Mucosa of stomach (tissue), 1 donor: ENCODE measurements at regions not wholly inside any gene's neighbourhood (a gene's known extent, or its start where the extent isn't known, plus 50 kb on each side); places are given as distances from the start of the nearest gene placed in this dataset.
"Not testable (repeated sequence)": the region's sequence is repeated elsewhere in the genome, so short reads cannot be mapped to it uniquely, and the experiment has no call there.

Experiments
- H3K27me3 ChIP-seq: one replicate; pipeline ENCODE4 v1.7.0; 2013; ENCODE audit warnings: mild to moderate bottlenecking, low read length; ENCODE audit not compliant: control insufficient read depth, insufficient read depth
- H3K36me3 ChIP-seq: one replicate; pipeline ENCODE4 v1.7.0; 2013; ENCODE audit warnings: low read length; ENCODE audit not compliant: control insufficient read depth, insufficient read depth
- H3K4me1 ChIP-seq: one replicate; pipeline ENCODE4 v1.7.0; 2013; ENCODE audit warnings: mild to moderate bottlenecking, low read length; ENCODE audit not compliant: control insufficient read depth, insufficient read depth
- H3K4me3 ChIP-seq: one replicate; pipeline ENCODE4 v1.7.0; 2013; ENCODE audit warnings: low read length
- H3K9ac ChIP-seq: one replicate; pipeline ENCODE4 v1.7.0; 2013; ENCODE audit warnings: mild to moderate bottlenecking, low read length, moderate library complexity
- H3K9me3 ChIP-seq: one replicate; pipeline ENCODE4 v1.7.0; 2013; ENCODE audit warnings: mild to moderate bottlenecking, low read length, moderate library complexity; ENCODE audit not compliant: control insufficient read depth
- donor health status: Pancreatic carcinoma.

DNA sequence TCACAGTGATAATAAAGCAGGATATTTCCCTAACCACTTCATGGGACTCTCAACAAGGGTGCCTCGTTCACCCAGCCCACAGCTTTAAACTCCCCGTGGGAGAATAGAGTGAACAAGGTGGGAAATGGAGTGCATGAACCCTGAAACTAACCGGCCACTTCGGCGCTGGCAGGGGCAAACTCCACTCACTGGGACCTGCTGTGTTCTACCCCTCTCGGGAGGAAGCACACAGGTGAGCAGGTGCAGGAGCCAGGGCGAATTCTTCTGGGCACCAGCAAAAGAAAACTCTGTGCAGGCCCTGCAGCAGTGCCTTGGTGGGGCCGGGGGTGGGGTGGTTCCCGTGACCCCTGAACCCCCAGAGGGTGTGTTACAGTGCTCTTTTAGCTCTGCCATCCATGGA is 2029.1 kb upstream of the LRRTM1 start:
- Histone ChIP-seq H3K9me3 (no peaks in the 10 kb centered on the region), H3K36me3 (no peaks in the 10 kb centered on the region), H3K4me1 (no peaks in the 10 kb centered on the region), H3K9ac (no peak overlapping the region), H3K4me3 (no peak overlapping the region), H3K27me3 (no peaks in the 10 kb centered on the region)

DNA sequence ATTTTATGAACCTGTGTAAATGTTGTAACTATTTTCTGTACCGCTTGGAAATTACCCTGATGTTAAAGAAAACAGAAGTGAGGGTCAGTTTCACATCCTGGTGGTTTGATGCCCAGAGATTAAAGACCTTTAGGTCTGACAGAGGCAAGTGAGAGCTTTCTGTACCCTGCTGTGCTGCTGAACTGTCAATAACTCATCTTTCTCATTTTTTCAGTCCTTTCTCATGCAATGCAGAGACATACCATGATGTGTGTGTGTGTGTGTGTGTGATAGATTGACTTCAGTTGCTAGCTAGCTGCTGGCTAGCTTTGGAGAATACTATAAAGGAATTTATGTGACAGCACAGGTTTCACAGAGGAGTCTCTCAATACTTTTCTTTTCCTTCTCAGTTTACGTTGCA is 2025.6 kb upstream of the LRRTM1 start:
- H3K27me3 ChIP-seq = no peaks in the 10 kb centered on the region
- H3K9me3 ChIP-seq = no peaks in the 10 kb centered on the region
- no peak overlapping the region for H3K9ac ChIP-seq
- H3K4me1 ChIP-seq = no peaks in the 10 kb centered on the region
- no peaks in the 10 kb centered on the region for H3K36me3 ChIP-seq
- no peak overlapping the region for H3K4me3 ChIP-seq

DNA sequence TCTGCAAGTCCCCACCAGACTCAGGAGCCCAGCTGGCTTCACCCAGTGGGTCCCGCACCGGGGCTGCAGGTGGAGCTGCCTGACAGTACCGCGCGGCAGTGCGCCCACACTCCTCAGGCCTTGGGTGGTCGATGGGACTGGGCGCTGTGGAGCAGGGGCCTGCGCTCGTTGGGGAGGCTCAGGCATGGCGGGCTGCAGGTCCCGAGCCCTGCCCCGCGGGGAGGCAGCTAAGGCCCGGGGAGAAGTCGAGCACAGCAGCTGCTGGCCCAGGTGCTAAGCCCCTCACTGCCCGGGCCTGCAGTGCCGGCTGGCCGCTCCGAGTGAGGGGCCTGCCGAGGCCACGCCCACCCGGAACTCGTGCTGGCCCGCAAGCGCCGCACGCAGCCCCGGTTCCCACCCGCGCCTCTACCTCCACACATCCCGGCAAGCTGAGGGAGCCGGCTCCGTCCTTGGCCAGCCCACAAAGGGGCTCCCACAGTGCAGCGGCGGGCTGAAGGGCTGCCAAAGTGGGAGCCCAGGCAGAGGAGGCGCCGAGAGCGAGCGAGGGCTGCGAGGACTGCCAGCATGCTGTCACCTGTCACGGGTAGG is 2021.7 kb upstream of the LRRTM1 start:
- not testable (repeated sequence) for H3K4me1 ChIP-seq, H3K27me3 ChIP-seq, H3K4me3 ChIP-seq, H3K9ac ChIP-seq, H3K9me3 ChIP-seq, H3K36me3 ChIP-seq

DNA sequence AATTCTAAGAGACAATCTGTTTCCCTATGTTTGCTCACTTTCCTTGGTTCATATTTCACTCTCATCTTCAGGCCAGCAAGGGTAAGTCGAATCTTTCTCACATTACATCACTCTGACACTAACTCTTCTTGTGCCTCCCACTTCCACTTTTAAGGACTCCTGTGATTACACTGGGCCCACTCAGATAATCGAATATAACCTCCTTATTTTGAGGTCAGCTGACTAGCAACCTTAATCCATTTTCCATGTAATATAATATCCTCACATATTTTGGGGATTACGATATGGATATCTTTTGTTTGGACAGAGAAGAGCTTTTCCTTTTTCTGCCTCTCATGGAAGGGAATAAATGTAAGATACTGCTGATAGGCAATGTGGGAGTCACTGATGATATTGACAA is 2015.7 kb upstream of the LRRTM1 start:
- no peaks in the 10 kb centered on the region for H3K36me3 ChIP-seq
- H3K9me3 ChIP-seq = no peaks in the 10 kb centered on the region
- H3K27me3 ChIP-seq = no peaks in the 10 kb centered on the region
- no peak overlapping the region for H3K9ac ChIP-seq
- no peak overlapping the region for H3K4me3 ChIP-seq
- H3K4me1 ChIP-seq = peaks cover 16% of the 10 kb centered on the region

DNA sequence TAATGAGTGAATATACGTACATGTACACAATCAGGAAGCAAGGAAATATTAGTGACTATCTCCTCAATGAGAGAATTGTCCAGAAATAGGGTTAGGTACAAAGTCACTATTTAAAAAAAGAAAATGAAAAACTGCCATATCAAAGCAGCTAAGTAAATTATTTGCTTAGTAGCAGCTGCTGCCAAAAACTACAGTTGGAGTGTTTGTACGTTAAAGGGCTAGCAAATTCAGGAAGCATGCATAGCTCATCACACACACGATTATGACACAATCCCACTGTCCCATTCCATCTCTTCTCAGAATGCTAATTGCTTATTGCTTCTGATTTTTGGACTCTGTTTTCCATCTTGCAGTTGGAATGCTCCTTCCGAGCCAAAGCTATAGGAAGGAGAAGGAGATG is 2012.5 kb upstream of the LRRTM1 start:
- Histone ChIP-seq H3K4me3 (no peak overlapping the region), H3K27me3 (no peaks in the 10 kb centered on the region), H3K36me3 (no peaks in the 10 kb centered on the region), H3K9me3 (no peaks in the 10 kb centered on the region), H3K4me1 (peaks cover 16% of the 10 kb centered on the region), H3K9ac (no peak overlapping the region)

DNA sequence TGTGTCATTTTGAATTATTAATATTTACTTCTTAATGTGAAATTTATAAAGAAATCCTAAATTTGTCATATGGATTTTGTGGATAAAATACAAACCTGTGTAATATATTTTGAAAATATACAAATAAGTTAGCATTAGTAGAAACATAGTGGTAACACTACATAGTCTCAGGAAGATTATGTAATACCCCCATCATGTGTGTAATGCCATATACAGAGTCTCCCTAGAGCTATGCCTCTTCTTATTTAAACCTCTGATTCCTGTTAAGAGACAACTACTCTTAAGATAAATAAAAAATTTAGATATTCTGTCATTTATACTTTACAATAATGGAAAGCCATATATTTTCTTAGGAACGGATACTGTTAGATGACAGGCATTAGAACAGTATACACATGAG is 2012.0 kb upstream of the LRRTM1 start:
- H3K4me1 ChIP-seq = peaks cover 16% of the 10 kb centered on the region
- H3K36me3 ChIP-seq = no peaks in the 10 kb centered on the region
- H3K9ac ChIP-seq = no peak overlapping the region

DNA sequence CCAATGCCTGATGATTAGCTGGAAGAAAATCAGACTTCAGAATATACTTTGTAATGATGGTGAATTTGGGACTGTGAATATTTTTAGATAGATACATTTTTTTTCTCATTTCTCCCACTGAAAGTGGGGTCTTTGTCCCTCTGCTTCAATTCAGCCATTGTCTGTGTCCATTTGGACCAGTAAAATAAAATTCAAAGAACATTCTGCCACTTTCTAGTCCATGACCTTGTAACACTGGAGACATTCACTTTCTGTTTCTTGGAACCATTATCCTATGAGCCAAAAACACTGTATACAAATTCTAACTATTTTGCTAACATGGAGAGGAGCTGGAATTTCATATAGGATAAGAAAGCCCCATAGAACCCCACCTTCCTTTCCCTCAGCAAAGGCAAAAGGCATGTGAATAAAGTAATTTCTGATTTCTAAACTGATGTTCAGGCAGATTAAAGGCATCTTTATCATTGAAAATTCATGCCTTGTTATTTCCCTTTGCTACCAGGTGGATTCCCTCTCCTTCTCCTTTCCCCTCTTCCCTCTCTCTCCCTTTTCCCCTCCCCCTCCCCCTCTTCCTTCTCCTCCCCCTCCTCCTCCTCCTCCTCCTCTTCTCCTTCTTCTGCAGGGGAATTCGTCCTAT is 2010.4 kb upstream of the LRRTM1 start:
- Histone ChIP-seq H3K9me3 (no peaks in the 10 kb centered on the region), H3K4me1 (peaks cover 11% of the 10 kb centered on the region), H3K4me3 (no peak overlapping the region), H3K27me3 (no peaks in the 10 kb centered on the region), H3K9ac (no peak overlapping the region), H3K36me3 (no peaks in the 10 kb centered on the region)

More for the DNA sequence above, 2012.0 kb upstream of the LRRTM1 start:
- Histone ChIP-seq H3K9me3 (no peaks in the 10 kb centered on the region), H3K4me3 (no peak overlapping the region), H3K27me3 (no peaks in the 10 kb centered on the region)

DNA sequence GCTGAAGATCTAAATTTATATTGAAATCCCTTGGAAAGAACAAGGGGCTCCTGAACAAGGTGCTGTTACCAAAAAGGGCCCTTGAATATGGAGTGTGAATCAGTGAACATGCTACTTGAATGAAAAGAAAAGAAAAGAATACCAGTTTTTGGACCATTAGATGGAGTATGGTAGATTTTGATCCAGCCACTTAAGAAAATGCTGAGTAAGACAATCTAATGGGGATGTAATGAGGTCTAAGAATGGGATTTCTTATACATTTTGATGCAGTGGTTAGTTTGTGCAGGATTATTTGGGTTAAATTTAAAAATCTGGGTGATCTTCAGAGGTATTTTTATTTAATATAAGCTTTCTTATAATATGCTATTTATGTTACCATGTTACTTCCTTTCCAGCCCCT is 2003.0 kb upstream of the LRRTM1 start:
- no peaks in the 10 kb centered on the region for H3K4me1 ChIP-seq
- no peaks in the 10 kb centered on the region for H3K27me3 ChIP-seq
- no peak overlapping the region for H3K4me3 ChIP-seq
- no peak overlapping the region for H3K9ac ChIP-seq
- no peaks in the 10 kb centered on the region for H3K9me3 ChIP-seq
- no peaks in the 10 kb centered on the region for H3K36me3 ChIP-seq

DNA sequence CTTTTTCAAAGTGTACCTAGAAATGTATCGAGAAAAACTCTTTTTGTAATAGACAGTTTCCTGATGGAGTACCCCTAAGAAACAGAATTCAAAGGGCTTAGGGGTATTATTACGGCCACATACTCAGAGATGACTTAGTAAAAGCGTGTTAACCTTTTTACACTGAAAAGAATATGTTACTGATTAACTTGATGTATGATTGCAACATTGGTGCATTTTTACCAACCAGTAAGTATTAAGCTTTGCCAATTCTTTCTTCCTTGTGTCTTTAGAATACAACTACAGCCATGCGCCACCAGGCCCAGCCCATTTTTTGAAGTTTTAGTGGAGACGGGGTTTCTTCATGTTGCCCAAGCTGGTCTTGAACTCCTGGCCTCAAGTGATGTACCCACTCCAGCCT is 1997.0 kb upstream of the LRRTM1 start:
- no peaks in the 10 kb centered on the region for H3K27me3 ChIP-seq
- no peaks in the 10 kb centered on the region for H3K9me3 ChIP-seq

DNA sequence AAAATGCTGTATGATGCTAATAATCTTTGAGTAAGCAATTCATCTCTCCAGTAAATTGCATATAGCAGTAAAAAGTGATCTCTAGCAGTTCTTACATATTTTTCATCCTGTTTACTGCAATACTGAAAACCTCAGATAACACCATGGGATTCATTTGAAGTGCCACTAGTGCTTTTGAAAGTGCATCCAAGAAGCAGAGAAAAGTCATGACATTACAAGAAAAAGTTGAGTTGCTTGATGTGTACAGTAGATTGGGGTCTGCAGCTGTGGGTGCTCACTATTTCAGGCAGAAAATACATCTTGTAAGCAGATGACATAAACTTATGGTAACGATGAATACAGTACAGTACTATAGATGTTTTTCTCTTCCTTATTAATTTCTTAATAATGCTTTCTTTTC is 1984.9 kb upstream of the LRRTM1 start:
- Histone ChIP-seq H3K9ac (no peak overlapping the region), H3K4me3 (no peak overlapping the region), H3K4me1 (no peaks in the 10 kb centered on the region), H3K36me3 (no peaks in the 10 kb centered on the region), H3K27me3 (no peaks in the 10 kb centered on the region), H3K9me3 (no peaks in the 10 kb centered on the region)

More for the DNA sequence above, 1997.0 kb upstream of the LRRTM1 start:
- no peak overlapping the region for H3K9ac ChIP-seq
- no peak overlapping the region for H3K4me3 ChIP-seq
- no peaks in the 10 kb centered on the region for H3K36me3 ChIP-seq
- H3K4me1 ChIP-seq = no peaks in the 10 kb centered on the region

DNA sequence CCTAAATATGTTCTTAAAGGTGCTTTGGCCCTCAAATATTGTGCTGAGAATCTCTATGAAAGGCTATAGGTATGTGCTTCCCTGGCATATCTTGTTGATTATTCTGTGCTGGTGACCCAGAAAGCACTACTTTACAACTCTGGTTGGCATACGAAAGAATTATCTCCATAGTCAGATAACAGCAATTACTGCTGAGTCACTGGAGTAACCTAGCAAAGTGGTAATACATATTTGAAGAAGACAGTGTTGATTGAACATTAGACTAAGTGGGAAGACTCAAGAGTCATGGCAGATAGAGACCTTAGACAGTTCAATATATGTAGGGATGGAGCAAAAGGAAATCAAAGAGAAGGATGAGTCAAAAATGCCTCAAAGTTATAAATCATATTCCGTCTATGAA is 1978.5 kb upstream of the LRRTM1 start:
- H3K4me1 ChIP-seq = no peaks in the 10 kb centered on the region
- H3K27me3 ChIP-seq = no peaks in the 10 kb centered on the region
- H3K9me3 ChIP-seq = no peaks in the 10 kb centered on the region
- no peak overlapping the region for H3K4me3 ChIP-seq
- no peaks in the 10 kb centered on the region for H3K36me3 ChIP-seq
- H3K9ac ChIP-seq = no peak overlapping the region

DNA sequence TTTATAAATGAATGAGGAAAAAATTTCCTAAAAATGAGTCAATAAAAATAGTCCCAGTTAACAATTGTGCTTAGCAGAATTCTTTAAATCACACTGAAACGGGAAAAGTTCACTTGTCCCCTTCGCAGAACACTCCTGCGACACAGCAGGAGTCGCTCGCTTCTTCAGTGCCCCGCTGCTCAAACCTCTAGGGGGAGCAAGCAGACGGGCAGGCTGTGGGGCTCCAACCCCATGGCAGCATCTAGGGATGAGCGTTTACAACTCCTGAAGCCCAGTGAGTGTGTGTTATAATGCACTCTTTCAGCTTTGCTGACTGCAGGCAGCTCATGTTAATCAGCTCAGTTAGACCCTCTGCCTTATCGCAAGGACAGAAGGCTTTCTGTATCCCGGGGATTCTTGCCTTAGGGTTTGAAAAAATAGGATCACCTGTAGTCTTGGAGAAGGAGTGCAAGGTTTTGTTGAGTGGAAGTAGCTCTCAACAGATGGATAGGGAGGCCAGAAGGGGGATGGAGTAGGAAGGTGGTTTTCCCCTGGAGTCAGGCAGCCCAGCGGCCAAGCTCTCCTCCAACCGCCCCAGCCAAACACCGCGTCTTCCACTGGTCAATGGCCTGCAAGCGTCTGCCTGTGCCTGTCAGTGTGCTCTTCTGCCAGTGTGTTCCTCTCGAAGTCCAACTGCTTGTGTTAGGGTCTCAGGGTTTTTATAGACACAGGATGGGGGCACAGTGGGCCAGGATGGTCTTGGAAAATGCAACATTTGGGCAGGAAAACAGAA is 1977.7 kb upstream of the LRRTM1 start:
- no peaks in the 10 kb centered on the region for H3K9me3 ChIP-seq
- no peaks in the 10 kb centered on the region for H3K36me3 ChIP-seq
- H3K27me3 ChIP-seq = no peaks in the 10 kb centered on the region
- no peaks in the 10 kb centered on the region for H3K4me1 ChIP-seq
- no peak overlapping the region for H3K4me3 ChIP-seq
- H3K9ac ChIP-seq = no peak overlapping the region
